ENCODE measurements at regions not wholly inside any gene's neighbourhood (a gene's known extent, or its start where the extent isn't known, plus 50 kb on each side); places are given as distances from the start of the nearest gene placed in this dataset.

- Histone ChIP-seq H4K20me1 (ENCODE audit: control insufficient read depth, extremely low read depth, insufficient read depth, low read length) (no peaks in the 10 kb centered on the region), H3K79me2 (ENCODE audit: control insufficient read depth, insufficient read depth, low read length) (no peaks in the 10 kb centered on the region), H3K36me3 (ENCODE audit: control insufficient read depth, insufficient read depth, low read length) (no peaks in the 10 kb centered on the region), H2AFZ (ENCODE audit: low read length) (no peak overlapping the region), H3K27ac (ENCODE audit: insufficient read depth, low read length) (no peak overlapping the region), H3K4me3 (replicated peaks in 1 of 4; ENCODE audit: control extremely low read depth in 1 of 4, insufficient read depth in 1 of 4, low read depth in 3 of 4, low read length in 4 of 4) (no peak overlapping the region), H3K9ac (ENCODE audit: insufficient read depth, low read length) (no peak overlapping the region), H3K4me2 (ENCODE audit: extremely low read depth, insufficient read depth, low read length) (no peak overlapping the region), H3K4me1 (ENCODE audit: control insufficient read depth, extremely low read depth, insufficient read depth, low read length) (no peaks in the 10 kb centered on the region), H3K27me3 (ENCODE audit: control insufficient read depth, insufficient read depth, low read length) (no peaks in the 10 kb centered on the region), H3K9me3 (ENCODE audit: control insufficient read depth, insufficient read depth, low read depth, low read length) (no peaks in the 10 kb centered on the region)
- TF ChIP-seq CTCF (conservative IDR thresholded peaks at IDR 0.05 in 1 of 2, IDR thresholded peaks at IDR 0.05 in 1 of 2; ENCODE audit: low read depth in 1 of 2, low read length in 2 of 2) (no peak), EZH2 (IDR thresholded peaks at IDR 0.05; ENCODE audit: low read length, missing control alignments) (no peak)
- no peak for DNase-seq (ENCODE audit: low read depth in 2 of 2)
Measured at GRCh38 chr7:11317766-11318165, 344.1 kb downstream of the PHF14 start.

GRCh38 chr7:11319491-11320274, 346.0 kb downstream of the PHF14 start:
- H2AFZ ChIP-seq (ENCODE audit: low read length): no peak overlapping the region
- TF ChIP-seq EZH2 (IDR thresholded peaks at IDR 0.05; ENCODE audit: low read length, missing control alignments): no peak
- TF ChIP-seq CTCF (conservative IDR thresholded peaks at IDR 0.05 in 1 of 2, IDR thresholded peaks at IDR 0.05 in 1 of 2; ENCODE audit: low read depth in 1 of 2, low read length in 2 of 2): no peak
- no peaks in the 10 kb centered on the region for H3K4me1 ChIP-seq (ENCODE audit: control insufficient read depth, extremely low read depth, insufficient read depth, low read length)
- H3K27me3 ChIP-seq (ENCODE audit: control insufficient read depth, insufficient read depth, low read length): no peaks in the 10 kb centered on the region
- H3K9ac ChIP-seq (ENCODE audit: insufficient read depth, low read length): no peak overlapping the region
- H3K4me2 ChIP-seq (ENCODE audit: extremely low read depth, insufficient read depth, low read length): no peak overlapping the region
- H3K4me3 ChIP-seq (replicated peaks in 1 of 4; ENCODE audit: control extremely low read depth in 1 of 4, insufficient read depth in 1 of 4, low read depth in 3 of 4, low read length in 4 of 4): no peak overlapping the region
- H3K9me3 ChIP-seq (ENCODE audit: control insufficient read depth, insufficient read depth, low read depth, low read length): no peaks in the 10 kb centered on the region
- no peaks in the 10 kb centered on the region for H4K20me1 ChIP-seq (ENCODE audit: control insufficient read depth, extremely low read depth, insufficient read depth, low read length)
- H3K36me3 ChIP-seq (ENCODE audit: control insufficient read depth, insufficient read depth, low read length): no peaks in the 10 kb centered on the region
- H3K27ac ChIP-seq (ENCODE audit: insufficient read depth, low read length): no peak overlapping the region
- peak in 1 of 2 donors; percentile 32 for DNase-seq (ENCODE audit: low read depth in 2 of 2)
- H3K79me2 ChIP-seq (ENCODE audit: control insufficient read depth, insufficient read depth, low read length): no peaks in the 10 kb centered on the region

Data from fibroblast of lung (primary cell).